ENCODE measurements at regions not wholly inside any gene's neighbourhood (a gene's known extent, or its start where the extent isn't known, plus 50 kb on each side); places are given as distances from the start of the nearest gene placed in this dataset.

DNA sequence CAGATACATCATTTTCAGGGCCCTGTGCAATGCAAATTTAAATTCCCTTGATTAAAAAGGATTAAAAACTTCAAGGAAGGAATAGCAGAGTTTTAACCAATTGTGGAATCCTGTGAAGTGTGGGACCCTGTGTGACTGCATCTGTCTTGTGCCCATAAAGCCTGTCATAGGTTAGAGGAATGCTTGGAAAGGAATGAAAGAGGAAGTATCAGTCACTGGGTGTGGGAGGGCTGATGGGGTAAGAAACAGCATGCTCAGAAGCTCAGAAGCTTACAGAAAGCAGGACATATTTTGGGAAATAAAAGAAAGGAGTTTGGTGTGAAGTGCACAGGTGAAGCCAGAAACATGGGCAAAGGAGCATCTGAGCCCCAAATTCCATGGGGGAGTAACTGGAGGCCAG is 150.8 kb upstream of the ETV3 start:
- POLR2A ChIA-PET = no interaction called here
- TF ChIP-seq TP53 (CRISPR knock-in tag; IDR thresholded peaks at IDR 0.05) (no peak), ZNF416 (CRISPR knock-in tag; IDR thresholded peaks at IDR 0.05) (no peak), FOXK1 (CRISPR knock-in tag; IDR thresholded peaks at IDR 0.05) (no peak)
- Mint-ChIP-seq H3K4me1 (no peaks in the 10 kb centered on the region), H3K27me3 (ENCODE audit: low read depth) (peaks cover 15% of the 10 kb centered on the region), H3K4me3 (no peak overlapping the region), H3K36me3 (no peaks in the 10 kb centered on the region), H3K27ac (no peak overlapping the region), H3K9me3 (peaks cover 8% of the 10 kb centered on the region; the same call in 1 of the 2 replicates)
- DNase-seq (ENCODE audit: low spot score) = no peak
- ATAC-seq = no peak
- CTCF ChIA-PET = no interaction called here

GRCh38 chr1:157288492-157288891 is 150.3 kb upstream of the ETV3 start:
- ChIA-PET POLR2A (no interaction called here), CTCF (no interaction called here)
- Mint-ChIP-seq H3K27me3 (ENCODE audit: low read depth) (peaks cover 15% of the 10 kb centered on the region), H3K4me1 (no peaks in the 10 kb centered on the region), H3K4me3 (no peak overlapping the region), H3K9me3 (peaks cover 5% of the 10 kb centered on the region; the same call in 1 of the 2 replicates), H3K36me3 (no peaks in the 10 kb centered on the region), H3K27ac (peak overlapping the region; percentile 10; the same call in 1 of the 2 replicates)
- TF ChIP-seq CBFB (CRISPR knock-in tag; IDR thresholded peaks at IDR 0.05; ENCODE audit: low read depth) (no peak), TCF7 (CRISPR knock-in tag; IDR thresholded peaks at IDR 0.05; ENCODE audit: low read depth) (no peak), RORB (CRISPR knock-in tag; IDR thresholded peaks at IDR 0.05) (no peak), ETV6 (CRISPR knock-in tag; IDR thresholded peaks at IDR 0.05) (no peak), PRRX2 (CRISPR knock-in tag; IDR thresholded peaks at IDR 0.05) (no peak), TEAD4 (CRISPR knock-in tag; IDR thresholded peaks at IDR 0.05) (no peak), ZNF121 (CRISPR knock-in tag; IDR thresholded peaks at IDR 0.05) (no peak), STAT6 (CRISPR knock-in tag; conservative IDR thresholded peaks at IDR 0.05; ENCODE audit: low read depth) (no peak), JAZF1 (CRISPR knock-in tag; IDR thresholded peaks at IDR 0.05) (no peak), ZNF512 (CRISPR knock-in tag; IDR thresholded peaks at IDR 0.05; ENCODE audit: borderline replicate concordance) (no peak), USF1 (CRISPR knock-in tag; IDR thresholded peaks at IDR 0.05) (no peak), ESRRA (CRISPR knock-in tag; IDR thresholded peaks at IDR 0.05; ENCODE audit: borderline replicate concordance) (no peak), AFF4 (CRISPR knock-in tag; IDR thresholded peaks at IDR 0.05; ENCODE audit: borderline replicate concordance) (no peak)
- TF ChIP-seq, protein P1, sequence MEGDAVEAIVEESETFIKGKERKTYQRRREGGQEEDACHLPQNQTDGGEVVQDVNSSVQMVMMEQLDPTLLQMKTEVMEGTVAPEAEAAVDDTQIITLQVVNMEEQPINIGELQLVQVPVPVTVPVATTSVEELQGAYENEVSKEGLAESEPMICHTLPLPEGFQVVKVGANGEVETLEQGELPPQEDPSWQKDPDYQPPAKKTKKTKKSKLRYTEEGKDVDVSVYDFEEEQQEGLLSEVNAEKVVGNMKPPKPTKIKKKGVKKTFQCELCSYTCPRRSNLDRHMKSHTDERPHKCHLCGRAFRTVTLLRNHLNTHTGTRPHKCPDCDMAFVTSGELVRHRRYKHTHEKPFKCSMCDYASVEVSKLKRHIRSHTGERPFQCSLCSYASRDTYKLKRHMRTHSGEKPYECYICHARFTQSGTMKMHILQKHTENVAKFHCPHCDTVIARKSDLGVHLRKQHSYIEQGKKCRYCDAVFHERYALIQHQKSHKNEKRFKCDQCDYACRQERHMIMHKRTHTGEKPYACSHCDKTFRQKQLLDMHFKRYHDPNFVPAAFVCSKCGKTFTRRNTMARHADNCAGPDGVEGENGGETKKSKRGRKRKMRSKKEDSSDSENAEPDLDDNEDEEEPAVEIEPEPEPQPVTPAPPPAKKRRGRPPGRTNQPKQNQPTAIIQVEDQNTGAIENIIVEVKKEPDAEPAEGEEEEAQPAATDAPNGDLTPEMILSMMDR (IDR thresholded peaks at IDR 0.05) = no peak
- TF ChIP-seq, protein P2, sequence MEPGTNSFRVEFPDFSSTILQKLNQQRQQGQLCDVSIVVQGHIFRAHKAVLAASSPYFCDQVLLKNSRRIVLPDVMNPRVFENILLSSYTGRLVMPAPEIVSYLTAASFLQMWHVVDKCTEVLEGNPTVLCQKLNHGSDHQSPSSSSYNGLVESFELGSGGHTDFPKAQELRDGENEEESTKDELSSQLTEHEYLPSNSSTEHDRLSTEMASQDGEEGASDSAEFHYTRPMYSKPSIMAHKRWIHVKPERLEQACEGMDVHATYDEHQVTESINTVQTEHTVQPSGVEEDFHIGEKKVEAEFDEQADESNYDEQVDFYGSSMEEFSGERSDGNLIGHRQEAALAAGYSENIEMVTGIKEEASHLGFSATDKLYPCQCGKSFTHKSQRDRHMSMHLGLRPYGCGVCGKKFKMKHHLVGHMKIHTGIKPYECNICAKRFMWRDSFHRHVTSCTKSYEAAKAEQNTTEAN (CRISPR knock-in tag; IDR thresholded peaks at IDR 0.05) = no peak
- TF ChIP-seq, protein P3, sequence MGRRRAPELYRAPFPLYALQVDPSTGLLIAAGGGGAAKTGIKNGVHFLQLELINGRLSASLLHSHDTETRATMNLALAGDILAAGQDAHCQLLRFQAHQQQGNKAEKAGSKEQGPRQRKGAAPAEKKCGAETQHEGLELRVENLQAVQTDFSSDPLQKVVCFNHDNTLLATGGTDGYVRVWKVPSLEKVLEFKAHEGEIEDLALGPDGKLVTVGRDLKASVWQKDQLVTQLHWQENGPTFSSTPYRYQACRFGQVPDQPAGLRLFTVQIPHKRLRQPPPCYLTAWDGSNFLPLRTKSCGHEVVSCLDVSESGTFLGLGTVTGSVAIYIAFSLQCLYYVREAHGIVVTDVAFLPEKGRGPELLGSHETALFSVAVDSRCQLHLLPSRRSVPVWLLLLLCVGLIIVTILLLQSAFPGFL (CRISPR knock-in tag; IDR thresholded peaks at IDR 0.05; ENCODE audit: borderline replicate concordance) = no peak
- TF ChIP-seq, protein P4, sequence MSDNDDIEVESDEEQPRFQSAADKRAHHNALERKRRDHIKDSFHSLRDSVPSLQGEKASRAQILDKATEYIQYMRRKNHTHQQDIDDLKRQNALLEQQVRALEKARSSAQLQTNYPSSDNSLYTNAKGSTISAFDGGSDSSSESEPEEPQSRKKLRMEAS (CRISPR knock-in tag; IDR thresholded peaks at IDR 0.05) = no peak
- TF ChIP-seq, protein P5, sequence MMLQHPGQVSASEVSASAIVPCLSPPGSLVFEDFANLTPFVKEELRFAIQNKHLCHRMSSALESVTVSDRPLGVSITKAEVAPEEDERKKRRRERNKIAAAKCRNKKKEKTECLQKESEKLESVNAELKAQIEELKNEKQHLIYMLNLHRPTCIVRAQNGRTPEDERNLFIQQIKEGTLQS (CRISPR knock-in tag; conservative IDR thresholded peaks at IDR 0.05) = no peak
- ATAC-seq (no peak), DNase-seq (ENCODE audit: low spot score) (no peak)

Data from WTC11 (cell line).